NCI-H2171 (cell line): ENCODE measurements at regions not wholly inside any gene's neighbourhood (a gene's known extent, or its start where the extent isn't known, plus 50 kb on each side); places are given as distances from the start of the nearest gene placed in this dataset.
"Not testable (repeated sequence)": the region's sequence is repeated elsewhere in the genome, so short reads cannot be mapped to it uniquely, and the experiment has no call there.

Source experiments
- DNase-seq: peaks from one replicate; lab custom pipeline; 2025; lab: John Stamatoyannopoulos, UW

DNA sequence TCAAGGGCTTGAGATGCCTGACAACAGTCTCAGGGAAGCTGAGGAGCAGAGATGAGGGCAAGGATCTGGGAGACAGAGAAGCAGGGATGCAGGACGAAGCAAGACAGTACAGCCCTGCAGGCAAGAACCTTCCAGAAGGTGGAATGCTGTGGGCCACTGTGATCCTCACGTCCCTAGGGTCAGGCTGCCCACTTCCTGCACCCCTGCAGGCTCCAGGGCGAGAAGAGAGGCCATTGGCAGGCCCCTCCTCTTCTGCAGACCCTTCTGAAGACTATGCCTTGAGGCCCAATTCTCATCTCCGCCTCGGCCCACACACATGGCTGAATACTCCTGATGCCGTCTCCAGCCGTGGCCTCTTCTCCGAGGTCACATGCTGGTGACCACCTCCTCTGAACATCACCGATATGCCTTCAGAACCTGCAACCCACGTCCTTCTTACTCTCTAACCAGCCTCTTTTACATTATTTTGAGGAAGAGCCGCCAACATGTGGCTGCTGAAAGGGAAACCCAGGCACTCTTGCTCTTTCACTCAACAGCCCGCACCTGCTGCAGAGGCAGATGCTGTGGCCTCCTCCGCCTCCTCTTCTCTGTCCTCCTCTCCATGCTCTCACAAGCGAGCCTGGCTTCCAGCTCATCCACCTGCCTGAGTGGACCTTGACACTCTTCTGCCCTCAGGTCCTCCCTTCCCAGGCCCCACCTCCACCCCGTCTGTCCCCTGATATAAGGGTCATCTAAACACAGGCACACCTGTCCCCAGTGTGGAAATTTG, 181.5 kb downstream of the IRX2 start:
- DNase-seq, result no peak

DNA sequence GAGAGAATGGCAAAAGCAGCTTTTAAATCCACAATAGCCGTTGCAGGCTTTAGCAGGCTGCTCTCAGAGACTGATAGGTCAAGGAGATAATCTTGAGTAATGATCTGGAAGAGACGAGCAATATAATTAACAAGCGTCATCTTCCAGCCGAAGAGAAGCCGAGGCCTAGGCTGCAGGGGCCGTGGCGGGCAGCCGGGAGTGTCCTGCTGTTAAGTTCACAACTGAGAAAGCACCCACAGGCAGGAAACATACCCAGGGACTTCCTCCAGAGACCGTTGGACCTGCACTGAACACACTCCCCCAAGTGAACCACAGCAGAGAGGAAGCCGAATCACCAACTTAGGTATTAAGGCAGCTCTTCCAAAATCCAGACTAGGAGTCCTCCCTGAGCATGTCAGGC, 182.3 kb downstream of the IRX2 start:
- no peak for DNase-seq

DNA sequence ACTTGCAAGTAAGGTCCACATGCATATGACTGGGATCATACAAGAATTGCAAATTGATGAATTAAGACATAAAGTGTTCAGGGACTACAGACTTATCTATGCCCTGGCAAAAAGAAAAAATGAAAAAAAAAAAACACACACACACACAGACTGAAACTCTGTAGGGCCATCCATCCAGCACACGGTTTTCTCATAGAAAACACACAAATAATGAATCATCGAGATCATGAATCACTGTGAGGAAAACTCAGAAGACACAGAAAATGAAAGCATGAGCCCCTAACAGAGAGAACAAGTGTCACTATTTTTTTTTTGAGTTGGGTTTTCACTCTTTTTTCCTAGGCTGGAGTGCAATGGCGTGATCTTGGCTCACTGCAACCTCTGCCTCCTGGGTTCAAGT, 185.2 kb downstream of the IRX2 start:
- no peak for DNase-seq

DNA sequence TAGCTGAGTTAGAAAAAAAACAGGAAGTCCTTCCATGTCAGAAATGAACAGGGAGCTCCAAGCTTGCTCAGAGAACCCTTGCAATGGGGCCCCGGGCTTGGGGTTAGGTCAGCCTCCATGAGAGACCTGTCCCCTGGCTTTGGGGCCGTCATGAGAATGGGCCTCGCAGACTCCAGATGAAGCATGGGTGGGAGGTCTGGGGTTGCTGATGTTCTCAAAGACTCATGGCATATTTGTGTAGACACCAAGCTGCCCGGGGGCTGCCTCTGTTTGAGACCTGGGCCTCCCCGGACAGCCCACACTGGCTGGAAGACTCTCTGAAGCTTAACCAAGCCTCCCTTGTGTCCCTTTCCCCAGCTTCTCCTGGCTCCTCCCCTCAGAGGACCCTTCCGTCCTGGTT, 186.3 kb downstream of the IRX2 start:
- no peak for DNase-seq

DNA sequence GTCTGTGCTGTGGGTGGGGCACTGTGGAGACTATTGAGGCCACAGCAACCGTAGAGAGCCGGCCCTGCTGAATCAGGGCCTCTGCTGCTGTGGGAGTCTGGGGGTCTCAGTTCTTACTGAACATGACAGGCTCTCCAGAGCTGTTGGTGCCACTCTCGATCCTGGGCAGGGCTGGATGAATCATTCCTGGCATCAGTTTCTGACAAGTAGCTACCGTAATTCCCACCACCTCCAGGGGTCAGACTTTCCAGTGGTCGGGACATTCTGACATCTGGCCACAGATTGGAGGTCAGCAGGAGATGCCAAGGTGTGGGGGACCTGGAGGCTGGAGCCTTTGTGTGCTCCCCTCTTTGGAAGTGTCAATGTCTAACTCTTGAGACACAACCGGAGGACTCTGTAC, 188.4 kb downstream of the IRX2 start:
- no peak for DNase-seq

DNA sequence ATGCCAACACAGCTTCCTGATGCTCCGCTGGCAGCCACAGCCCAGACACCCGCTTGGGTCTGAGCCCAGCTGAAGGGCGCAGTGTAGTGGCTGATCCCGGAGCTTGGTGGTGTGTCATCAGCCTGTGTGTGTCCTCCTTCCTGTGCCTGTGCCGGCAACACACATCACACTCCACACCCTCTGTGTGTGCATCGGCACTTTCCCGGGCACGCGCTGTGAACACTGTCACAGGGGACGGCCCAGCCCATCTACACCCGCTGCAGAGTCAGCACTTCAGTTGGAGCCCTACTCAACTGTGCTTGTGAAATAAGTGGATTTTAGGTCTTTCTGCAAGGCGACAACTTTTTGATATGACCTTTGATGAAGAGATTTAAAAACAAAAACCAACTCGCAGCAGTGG, 189.4 kb downstream of the IRX2 start:
- no peak for DNase-seq

DNA sequence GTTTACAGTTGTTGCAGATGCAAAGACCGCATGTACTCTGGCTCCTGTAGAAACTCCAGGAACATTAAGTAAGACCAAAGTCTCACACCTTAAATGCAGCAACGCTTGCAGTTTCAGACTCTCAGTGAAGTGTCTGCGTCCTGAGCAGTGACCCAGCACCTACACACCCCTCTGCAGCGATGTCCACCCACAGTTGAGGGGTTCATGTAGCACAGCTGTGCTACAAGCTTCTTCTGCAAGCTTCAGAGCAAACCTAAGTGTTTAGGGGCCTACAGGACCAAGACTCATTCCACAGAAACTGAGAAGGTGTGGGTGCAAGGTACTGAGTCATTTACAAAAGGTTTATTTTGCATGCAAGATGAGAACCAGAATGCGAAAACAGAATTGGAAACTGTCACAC, 191.0 kb downstream of the IRX2 start:
- no peak for DNase-seq

DNA sequence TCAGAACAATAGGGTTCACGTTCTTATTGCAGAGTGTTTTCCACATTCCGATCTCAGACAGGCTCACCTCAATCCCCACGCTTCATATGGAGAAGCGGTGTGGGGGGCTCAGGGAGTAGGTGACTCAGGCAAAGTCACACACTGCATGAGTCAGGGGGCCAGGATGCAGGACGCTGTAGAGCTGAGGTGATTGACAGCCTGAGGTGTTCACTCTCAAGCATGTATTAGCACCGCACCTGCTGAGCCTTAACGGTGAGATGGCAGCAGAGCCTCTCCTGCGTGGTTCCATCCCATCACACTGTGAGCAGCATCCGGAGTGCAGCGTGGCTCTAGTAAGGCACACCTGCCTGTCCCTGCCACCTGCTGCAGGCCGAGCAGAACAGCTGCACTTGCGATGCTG, 194.0 kb downstream of the IRX2 start:
- DNase-seq, result no peak

DNA sequence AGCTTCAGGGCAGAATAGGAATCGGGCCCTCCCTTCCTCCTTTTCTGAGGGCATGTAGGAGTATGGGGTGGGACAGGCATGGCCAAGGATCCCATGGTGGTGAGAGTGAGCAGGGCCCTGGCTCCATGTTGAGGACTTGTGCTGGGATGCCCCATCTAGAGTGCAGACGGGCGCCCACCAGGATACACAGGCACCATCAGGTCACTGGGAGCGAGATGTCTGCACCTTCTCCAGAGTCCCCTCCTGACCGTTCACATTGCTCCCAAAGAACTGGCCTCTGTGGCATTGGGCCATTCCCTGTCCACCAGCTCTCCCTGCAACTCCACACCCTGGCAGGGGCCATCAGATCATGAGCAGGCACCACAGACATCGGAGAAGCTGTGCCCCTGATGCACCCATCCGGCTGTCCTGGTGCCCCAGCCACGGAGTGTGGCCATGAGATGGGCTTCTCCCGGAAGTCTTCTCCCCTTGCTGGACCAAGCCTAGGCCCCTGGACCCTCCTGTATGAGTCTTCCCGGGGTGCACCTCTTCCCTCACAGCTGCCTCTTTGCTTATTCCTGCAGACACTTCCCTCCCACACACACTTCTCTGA, 195.0 kb downstream of the IRX2 start:
- no peak for DNase-seq

DNA sequence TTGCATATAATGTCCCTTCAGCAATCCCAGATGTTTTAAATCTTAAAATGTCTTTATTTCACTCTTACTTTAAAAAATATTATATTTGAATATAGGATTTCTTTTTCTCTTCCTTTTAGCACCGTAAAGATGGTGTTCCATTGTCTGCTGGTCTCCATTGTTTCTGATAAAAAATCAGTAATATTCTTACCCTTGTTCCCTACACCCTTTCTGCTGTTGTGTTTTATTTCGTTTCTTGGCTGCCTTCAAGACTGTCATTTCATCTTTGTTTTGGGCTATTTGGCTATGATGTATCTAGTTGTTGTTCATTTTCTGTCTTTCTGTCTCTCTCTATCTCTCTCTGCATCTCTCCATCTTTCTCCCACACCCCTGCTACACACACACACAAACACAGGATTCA, 197.9 kb downstream of the IRX2 start:
- DNase-seq, result no peak

DNA sequence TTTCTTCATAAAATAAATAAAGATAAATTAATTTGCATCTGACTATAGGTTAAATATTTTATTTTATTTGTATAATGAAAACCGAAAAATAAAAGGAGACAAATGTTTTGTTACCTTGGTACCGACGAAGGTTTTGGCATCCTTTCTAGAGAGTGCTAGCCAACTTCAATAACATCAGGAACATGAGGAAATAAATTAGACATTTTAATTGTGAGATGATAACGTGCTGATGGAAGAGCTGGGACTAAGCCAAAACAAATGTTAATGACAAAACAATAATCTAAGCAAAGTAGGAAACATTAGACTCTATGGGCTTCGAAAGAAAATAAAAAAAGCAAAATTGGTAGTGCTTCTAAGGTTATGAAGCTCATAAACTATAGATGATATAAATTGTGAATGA, 201.0 kb downstream of the IRX2 start:
- DNase-seq, result no peak

DNA sequence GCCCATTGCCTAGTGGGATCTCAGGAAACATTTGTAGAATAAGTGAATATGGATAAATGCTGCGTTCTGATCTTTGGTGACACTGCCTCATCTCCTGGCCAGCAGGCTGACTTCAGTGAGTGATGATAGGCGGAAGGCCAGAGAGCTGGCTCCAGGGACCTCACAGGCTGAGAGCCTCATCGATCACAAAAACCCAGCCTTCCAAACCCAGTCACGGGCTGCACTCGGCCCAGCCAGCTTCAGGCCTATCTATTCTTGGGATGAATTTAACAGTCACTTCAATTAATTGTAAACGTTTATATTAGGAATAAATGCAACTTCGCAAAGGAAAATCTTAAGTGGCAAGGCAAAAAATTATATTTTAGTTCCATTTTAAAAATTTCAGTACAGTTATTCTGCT, 201.6 kb downstream of the IRX2 start:
- no peak for DNase-seq

DNA sequence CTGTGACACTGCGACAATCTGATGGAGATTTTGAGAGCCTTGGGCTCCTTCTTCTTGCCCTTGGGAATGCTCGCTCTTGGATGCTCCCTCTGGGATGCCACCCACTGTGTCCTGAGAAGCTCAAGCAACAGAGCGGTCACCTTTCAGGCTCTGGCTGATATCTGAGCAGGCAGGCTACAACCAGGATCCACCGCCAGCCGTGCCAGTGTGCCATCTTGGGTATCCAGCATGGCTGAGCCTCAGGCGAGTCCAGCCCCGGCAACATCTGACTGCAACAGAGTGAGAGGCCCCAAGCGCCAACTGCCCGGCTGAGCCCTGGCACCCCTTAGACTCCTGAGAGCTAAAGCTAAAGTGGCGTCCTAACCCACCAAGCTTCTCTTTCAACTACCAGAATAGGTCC, 202.1 kb downstream of the IRX2 start:
- no peak for DNase-seq

DNA sequence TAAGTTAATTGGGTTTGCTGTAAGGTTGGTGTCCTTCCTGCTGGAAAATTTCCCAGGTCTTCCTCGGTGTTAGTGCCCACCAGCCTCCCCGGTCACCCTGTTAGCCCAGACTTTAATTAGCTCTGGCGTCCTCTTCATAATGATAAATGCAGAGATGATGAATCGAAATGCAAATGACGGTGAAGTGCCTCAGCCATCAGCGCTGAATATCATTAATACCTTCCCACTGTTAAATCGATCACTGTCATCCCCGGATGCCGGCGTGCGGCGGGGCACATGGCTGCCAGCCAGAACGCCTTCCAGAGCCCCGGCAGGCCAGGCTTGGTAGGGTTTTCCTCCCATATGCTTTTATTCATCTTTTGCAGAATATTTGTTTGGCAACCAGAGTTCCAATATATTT, 204.5 kb downstream of the IRX2 start:
- DNase-seq, result no peak

DNA sequence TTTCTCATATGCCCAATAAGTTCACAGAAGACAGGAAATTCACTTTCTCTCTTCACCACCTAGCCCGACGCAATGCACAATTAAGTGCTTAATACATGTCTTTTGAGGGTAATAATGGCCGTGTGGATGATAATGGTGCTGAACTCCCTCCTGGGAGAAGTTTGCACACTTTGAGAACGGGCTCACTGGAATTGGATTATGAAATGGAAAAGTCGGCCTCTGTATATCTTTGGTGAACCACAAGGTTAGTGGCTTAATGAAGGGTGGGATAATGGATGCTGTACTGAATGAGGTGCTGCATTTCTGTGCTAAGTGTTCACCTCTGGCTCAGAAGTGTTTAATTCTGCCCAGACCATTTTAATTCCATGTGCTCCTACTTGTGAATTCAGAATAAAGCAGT, 207.5 kb downstream of the IRX2 start:
- no peak for DNase-seq

DNA sequence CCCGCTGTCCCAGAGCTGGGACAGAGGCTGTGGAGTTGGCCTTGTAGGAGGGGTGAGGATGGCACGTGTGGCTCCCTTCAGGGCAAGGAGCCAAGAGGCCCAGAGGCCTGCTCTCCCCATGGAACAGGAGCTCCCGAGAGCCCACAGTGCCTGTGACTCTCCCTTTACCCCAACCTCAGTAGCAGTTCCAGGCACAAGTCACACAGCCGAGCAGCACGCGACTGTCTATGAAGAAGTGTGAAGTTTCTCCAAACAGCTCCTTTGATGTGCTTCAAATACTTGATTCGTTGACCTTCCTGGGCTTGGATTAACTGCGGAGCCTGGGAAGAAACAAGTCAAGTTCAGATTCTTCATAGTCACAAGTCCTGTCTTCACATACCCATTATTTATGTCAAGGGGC, 208.7 kb downstream of the IRX2 start:
- no peak for DNase-seq

DNA sequence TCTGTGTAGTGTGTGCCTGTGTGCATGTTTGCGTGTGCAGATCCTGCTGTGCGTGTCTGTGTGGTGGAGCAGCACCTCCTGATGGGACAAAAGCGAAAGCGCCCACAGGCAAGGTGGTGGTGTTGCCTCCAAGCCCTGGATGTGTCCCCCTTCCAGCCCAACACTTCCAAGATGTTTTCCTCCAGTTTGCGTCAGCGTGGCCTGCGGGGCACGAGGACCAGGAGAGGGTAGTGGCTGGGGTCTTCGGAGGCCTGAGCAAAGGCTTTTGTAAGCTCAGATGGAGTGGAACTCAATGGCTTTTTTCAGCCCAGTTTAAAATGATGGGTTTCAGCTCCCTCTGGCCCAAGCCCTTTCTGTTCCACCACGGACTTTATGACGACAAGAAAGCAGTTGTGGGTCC, 209.5 kb downstream of the IRX2 start:
- DNase-seq, result no peak

DNA sequence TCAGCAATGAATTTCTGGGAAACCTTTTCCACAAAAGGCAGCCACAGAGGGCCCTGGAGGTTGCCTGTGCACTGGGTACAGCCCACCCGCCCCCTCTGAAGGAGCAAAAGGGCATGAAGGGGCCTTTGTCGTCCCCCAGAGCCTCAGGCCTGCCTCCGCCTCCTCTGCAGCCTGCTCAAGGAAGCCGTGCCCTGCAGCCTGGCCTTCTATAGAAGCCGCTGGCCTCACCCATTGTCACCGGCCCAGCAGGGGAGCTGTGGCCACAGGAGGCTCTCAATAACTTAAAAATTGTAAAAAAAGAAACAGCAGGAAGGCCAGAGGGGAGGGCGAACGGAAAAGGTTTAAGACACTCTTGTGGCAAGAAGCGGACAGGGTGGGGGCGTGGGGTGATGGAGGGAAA, 213.3 kb downstream of the IRX2 start:
- no peak for DNase-seq

DNA sequence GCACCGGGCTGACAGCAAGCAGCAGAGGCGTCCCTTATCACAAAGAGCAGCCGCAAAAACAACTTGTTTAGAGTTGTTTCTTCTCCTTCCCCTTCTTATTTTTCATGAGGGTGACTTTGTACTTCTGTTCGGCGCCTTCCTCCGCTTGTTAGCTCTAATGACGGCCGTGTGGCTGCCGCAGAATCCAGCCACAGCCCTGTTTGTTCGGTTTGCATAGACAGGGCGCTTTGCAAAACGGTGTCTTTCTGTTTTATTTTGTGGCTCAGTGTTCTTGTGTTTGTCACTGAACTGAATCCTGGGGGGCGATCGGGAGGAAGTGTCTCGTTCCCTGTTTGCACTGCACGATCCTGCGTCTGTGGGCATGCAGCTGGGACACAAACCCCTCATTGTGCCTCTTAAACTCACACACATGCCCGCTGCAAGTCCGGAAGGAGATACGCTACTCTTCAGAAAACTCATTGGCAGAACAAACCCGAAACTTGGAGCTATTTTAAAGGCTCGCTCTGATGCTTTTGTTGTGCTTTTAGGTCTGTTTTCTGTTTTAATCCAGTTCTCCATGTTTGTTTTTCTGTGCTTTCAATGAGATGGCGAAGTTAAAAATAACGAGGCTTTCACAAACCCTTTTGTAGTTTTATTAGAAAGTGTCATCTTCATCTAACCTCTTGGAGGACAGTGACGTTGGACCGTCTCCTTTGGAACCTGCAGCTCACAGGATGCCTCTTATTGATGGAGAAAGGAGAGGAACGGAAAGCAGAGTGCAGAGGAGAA, 213.9 kb downstream of the IRX2 start:
- no peak for DNase-seq

DNA sequence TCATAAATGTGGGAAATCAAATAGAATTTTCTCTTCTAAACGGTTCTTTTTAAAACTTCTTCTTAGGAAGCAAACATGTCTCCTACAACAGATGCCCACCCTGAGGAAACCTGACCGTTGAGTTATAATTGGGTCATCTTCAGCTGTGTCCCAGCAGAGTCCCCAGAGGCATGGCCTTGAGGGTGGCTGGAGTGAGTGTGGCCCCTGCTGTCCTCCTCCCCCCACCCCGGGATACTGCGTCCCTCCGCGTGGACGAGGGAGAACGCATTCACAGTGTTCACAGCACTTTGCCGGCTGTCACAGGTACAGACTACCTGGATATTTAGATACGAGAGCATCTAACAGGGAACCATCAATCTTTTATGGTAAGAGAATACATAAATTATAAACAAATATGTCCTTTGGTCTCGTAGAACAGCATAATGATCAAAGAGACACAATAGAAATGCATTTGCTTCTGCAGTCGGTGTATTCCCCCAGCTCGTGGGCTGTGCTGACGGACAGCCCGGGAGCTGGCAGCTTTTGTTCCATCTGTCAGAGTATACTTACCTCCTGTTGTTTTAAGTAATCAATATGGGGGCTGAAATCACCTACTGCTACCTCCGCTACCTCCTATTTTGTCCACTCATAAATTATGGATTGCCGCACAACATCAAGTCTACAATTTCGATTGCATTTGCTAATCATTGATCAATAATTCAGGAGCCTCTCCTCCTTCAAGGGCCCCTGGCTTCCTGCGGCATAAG, 214.7 kb downstream of the IRX2 start:
- DNase-seq, result peak; percentile 38

DNA sequence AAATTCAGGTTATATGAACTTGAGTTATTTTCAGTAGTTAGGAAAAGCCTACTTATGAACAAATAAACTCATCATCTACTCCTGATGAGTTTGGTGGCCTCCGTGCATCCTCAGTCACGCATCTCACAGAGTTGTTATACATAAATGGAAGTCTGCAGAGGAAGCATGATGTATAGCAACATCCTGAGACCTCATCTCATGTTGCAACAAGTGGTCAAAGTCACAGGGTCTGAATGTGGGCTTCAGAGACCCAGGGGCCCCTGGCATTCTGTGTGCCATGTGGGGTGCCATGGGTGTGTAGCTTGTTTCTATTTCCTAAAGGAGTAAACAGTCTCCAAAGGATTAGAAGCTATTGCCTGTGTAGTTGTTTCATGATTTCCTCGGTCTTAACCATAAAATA, 216.5 kb downstream of the IRX2 start:
- DNase-seq, result no peak

DNA sequence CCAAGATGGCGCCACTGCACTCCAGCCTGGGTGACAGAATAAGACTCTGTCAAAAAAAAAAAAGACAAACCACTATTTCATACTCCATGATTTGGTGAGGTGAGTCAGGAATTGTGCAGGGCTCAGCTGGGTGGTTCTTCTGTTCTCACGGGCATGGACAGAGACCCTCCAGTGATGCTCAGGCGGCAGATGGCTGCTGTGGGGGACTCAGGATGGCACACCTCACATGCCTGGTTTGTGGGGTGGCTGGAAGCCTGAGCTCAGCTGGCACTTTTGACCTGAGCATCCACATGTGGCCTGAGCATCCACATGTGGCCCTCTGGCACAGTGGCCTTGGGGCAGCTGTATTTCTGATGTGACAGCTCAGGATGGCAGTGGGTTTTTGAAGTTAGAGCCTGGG, 217.2 kb downstream of the IRX2 start:
- no peak for DNase-seq

DNA sequence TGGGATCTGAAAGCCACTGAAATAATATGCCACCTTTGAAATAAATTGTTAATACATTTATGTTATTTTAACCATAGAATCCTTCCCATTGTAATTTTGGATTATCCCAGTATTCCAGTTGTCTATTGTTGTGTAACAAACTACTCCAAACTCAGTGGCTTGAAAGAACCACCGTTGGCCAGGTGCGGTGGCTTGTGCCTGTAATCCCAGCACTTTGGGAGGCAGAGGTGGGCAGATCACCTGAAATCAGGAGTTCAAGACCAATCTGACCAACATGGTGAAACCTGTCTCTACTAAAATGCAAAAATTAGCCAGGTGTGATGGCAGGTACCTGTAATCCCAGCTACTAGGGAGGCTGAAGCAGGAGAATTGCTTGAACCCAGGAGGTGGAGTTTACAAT, 217.6 kb downstream of the IRX2 start:
- DNase-seq, result not testable (repeated sequence)
